HT1080 (cell line): ENCODE measurements at regions not wholly inside any gene's neighbourhood (a gene's known extent, or its start where the extent isn't known, plus 50 kb on each side); places are given as distances from the start of the nearest gene placed in this dataset.
A peak's percentile ranks its signal among the peaks of the same experiment; 100 is the strongest.

ENCODE experiments used
- DNase-seq: peaks from one replicate; pipeline ENCODE4 v3.0.0-alpha.2; 2015; ENCODE audit warnings: low read depth

- DNase-seq = no peak
Measured at GRCh38 chr12:34290381-34290995, 268.2 kb downstream of the ALG10 start.

GRCh38 chr12:34291001-34291400 lies 268.7 kb downstream of the ALG10 start:
- no peak for DNase-seq

- DNase-seq = no peak
Measured at GRCh38 chr12:34291426-34291901, 269.2 kb downstream of the ALG10 start.

- DNase-seq = peak; percentile 25
Measured at GRCh38 chr12:34292736-34293625, 270.7 kb downstream of the ALG10 start.

- no peak for DNase-seq
Measured at GRCh38 chr12:34294137-34294536, 271.8 kb downstream of the ALG10 start.

- DNase-seq = no peak
Measured at GRCh38 chr12:34294671-34295365, 272.5 kb downstream of the ALG10 start.

- DNase-seq = no peak
Measured at GRCh38 chr12:34295366-34296142, 273.3 kb downstream of the ALG10 start.

GRCh38 chr12:34296143-34297041 lies 274.1 kb downstream of the ALG10 start:
- no peak for DNase-seq

- no peak for DNase-seq
Measured at GRCh38 chr12:34297126-34297789, 275.0 kb downstream of the ALG10 start.

- no peak for DNase-seq
Measured at GRCh38 chr12:34297790-34298164, 275.5 kb downstream of the ALG10 start.

- no peak for DNase-seq
Measured at GRCh38 chr12:34298176-34298970, 276.1 kb downstream of the ALG10 start.

GRCh38 chr12:34298971-34299801 lies 276.9 kb downstream of the ALG10 start:
- no peak for DNase-seq

GRCh38 chr12:34299802-34300193 lies 277.5 kb downstream of the ALG10 start:
- DNase-seq = no peak

GRCh38 chr12:34300376-34301250 lies 278.3 kb downstream of the ALG10 start:
- no peak for DNase-seq

GRCh38 chr12:34301251-34302130 lies 279.2 kb downstream of the ALG10 start:
- no peak for DNase-seq
